GM12878 (cell line): ENCODE measurements at regions not wholly inside any gene's neighbourhood (a gene's known extent, or its start where the extent isn't known, plus 50 kb on each side); places are given as distances from the start of the nearest gene placed in this dataset.

Experiments
- EP300 ChIP-seq, 2 experiments: fragments of 150-350 bp in 1 of 2; IDR thresholded peaks; 2 replicates each; pipeline ENCODE4 v1.6.1; 2011 to 2012; ENCODE audit warnings: low read depth in 2 of 2, low read length in 2 of 2, borderline replicate concordance in 1 of 2, improper control_type of control experiment in 1 of 2, inconsistent platforms in 1 of 2; ENCODE audit not compliant: control insufficient read depth in 1 of 2
- HDAC2 ChIP-seq: fragments of 200-600 bp; sonication (generic); IDR thresholded peaks from 2 replicates; pipeline ENCODE4 v1.6.1; 2017
- IKZF1 ChIP-seq: fragments of 450-650 bp; conservative IDR thresholded peaks from 2 replicates; pipeline ENCODE4 v1.6.1; 2017; ENCODE audit warnings: antibody characterized with exemption, mild to moderate bottlenecking
- JUNB ChIP-seq: IDR thresholded peaks from 2 replicates; pipeline ENCODE4 v1.6.1; 2016; ENCODE audit warnings: antibody characterized with exemption, mild to moderate bottlenecking
- NRF1 ChIP-seq: conservative IDR thresholded peaks from 2 replicates; pipeline ENCODE4 v1.6.1; 2011; ENCODE audit warnings: mild to moderate bottlenecking, low read depth, low read length, improper control_type of control experiment
- RFX5 ChIP-seq: IDR thresholded peaks from 2 replicates; pipeline ENCODE4 v1.6.1; 2011; ENCODE audit warnings: low read depth, low read length, improper control_type of control experiment
- SP1 ChIP-seq: IDR thresholded peaks from one replicate; pipeline ENCODE4 v1.6.1; 2011; ENCODE audit warnings: low read depth, low read length
- SPI1 ChIP-seq: IDR thresholded peaks from 2 replicates; pipeline ENCODE4 v1.6.1; 2011; ENCODE audit warnings: low read depth, mild to moderate bottlenecking, low read length, moderate library complexity, borderline replicate concordance; ENCODE audit not compliant: insufficient read depth
- TCF12 ChIP-seq: IDR thresholded peaks from 2 replicates; pipeline ENCODE4 v1.6.1; 2011; ENCODE audit warnings: low read depth, mild to moderate bottlenecking, low read length
- YY1 ChIP-seq: IDR thresholded peaks from 2 replicates; pipeline ENCODE4 v1.6.1; 2011; ENCODE audit warnings: low read depth, mild to moderate bottlenecking, low read length
- ZNF622 ChIP-seq: fragments of 450-650 bp; IDR thresholded peaks from 2 replicates; pipeline ENCODE4 v1.6.1; 2017; ENCODE audit warnings: mild to moderate bottlenecking, inconsistent platforms
- TF ChIP-seq, protein P1 (sequence below): IDR thresholded peaks from 2 replicates; pipeline ENCODE4 v1.6.1; 2012; ENCODE audit warnings: improper control_type of control experiment, low read depth, low read length; ENCODE audit not compliant: insufficient replicate concordance
- TF ChIP-seq, protein P2 (sequence below): fragments of 450-650 bp; formaldehyde crosslinking; IDR thresholded peaks from 2 replicates; pipeline ENCODE4 v1.4.0; 2022; ENCODE audit warnings: mild to moderate bottlenecking, moderate library complexity
- TF ChIP-seq, protein P3 (sequence below): fragments of 450-650 bp; conservative IDR thresholded peaks from 2 replicates; pipeline ENCODE4 v1.6.1; 2017; ENCODE audit warnings: mild to moderate bottlenecking, moderate library complexity
- TF ChIP-seq, protein P4 (sequence below): IDR thresholded peaks from 2 replicates; pipeline ENCODE4 v1.6.1; 2011; ENCODE audit warnings: mild to moderate bottlenecking, low read depth, low read length, moderate library complexity; ENCODE audit not compliant: insufficient replicate concordance
- TF ChIP-seq, protein P5 (sequence below): fragments of 450-650 bp; IDR thresholded peaks from 2 replicates; pipeline ENCODE4 v1.6.1; 2017; ENCODE audit warnings: low read depth, mild to moderate bottlenecking, moderate library complexity

DNA sequence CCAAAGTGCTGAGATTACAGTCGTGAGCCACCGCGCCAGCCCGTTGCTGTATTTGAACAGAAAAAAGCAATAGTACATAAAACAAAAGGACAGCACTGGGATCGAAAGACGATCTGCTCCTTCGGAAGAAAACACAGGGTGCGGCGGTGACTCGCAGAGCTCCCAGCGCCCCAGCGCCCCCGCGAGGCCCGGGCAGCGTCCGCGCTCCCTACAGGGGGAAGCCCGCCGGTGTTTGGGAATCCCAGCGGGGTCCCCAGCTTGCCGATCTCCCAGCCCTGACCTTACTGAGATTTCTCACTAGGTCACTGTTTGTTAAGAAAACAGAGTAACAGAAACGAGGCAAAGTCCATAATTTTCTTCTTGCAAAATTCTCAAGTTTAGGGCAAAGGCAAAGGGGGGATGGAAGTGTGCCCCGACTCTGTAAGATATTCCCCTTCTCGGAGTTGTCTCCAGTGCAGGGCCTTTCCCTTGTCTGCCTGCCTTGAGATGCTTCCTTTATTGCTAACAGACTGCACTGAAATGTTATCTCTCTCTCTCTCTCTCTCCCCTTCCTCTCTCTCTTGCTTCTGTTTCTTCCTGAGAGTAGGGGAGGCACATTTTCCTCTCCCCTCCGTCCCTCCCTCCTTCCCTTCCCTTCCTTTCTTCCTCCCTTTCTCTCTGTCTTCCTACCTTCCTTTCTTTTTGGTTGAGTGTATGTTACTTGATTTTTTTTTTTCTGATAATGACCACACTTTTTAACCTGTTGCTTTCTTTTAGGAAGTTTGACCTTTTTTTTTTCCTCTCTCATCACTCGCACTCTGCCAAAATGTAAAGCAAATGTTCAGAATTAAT lies 91.9 kb downstream of the TMEM30B start (continued):
- TF ChIP-seq, protein P1, sequence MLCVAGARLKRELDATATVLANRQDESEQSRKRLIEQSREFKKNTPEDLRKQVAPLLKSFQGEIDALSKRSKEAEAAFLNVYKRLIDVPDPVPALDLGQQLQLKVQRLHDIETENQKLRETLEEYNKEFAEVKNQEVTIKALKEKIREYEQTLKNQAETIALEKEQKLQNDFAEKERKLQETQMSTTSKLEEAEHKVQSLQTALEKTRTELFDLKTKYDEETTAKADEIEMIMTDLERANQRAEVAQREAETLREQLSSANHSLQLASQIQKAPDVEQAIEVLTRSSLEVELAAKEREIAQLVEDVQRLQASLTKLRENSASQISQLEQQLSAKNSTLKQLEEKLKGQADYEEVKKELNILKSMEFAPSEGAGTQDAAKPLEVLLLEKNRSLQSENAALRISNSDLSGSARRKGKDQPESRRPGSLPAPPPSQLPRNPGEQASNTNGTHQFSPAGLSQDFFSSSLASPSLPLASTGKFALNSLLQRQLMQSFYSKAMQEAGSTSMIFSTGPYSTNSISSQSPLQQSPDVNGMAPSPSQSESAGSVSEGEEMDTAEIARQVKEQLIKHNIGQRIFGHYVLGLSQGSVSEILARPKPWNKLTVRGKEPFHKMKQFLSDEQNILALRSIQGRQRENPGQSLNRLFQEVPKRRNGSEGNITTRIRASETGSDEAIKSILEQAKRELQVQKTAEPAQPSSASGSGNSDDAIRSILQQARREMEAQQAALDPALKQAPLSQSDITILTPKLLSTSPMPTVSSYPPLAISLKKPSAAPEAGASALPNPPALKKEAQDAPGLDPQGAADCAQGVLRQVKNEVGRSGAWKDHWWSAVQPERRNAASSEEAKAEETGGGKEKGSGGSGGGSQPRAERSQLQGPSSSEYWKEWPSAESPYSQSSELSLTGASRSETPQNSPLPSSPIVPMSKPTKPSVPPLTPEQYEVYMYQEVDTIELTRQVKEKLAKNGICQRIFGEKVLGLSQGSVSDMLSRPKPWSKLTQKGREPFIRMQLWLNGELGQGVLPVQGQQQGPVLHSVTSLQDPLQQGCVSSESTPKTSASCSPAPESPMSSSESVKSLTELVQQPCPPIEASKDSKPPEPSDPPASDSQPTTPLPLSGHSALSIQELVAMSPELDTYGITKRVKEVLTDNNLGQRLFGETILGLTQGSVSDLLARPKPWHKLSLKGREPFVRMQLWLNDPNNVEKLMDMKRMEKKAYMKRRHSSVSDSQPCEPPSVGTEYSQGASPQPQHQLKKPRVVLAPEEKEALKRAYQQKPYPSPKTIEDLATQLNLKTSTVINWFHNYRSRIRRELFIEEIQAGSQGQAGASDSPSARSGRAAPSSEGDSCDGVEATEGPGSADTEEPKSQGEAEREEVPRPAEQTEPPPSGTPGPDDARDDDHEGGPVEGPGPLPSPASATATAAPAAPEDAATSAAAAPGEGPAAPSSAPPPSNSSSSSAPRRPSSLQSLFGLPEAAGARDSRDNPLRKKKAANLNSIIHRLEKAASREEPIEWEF: no peak
- TF ChIP-seq ZNF622 (no peak), EP300 (IDR thresholded peaks at IDR 0.05; ENCODE audit: borderline replicate concordance in 1 of 2, control insufficient read depth in 1 of 2, low read depth in 2 of 2, low read length in 2 of 2) (no peak), YY1 (no peak), RFX5 (no peak), HDAC2 (no peak), SPI1 (no peak), SP1 (no peak), TCF12 (no peak), IKZF1 (peak; percentile 62), JUNB (no peak), NRF1 (no peak)
- TF ChIP-seq, protein P2, sequence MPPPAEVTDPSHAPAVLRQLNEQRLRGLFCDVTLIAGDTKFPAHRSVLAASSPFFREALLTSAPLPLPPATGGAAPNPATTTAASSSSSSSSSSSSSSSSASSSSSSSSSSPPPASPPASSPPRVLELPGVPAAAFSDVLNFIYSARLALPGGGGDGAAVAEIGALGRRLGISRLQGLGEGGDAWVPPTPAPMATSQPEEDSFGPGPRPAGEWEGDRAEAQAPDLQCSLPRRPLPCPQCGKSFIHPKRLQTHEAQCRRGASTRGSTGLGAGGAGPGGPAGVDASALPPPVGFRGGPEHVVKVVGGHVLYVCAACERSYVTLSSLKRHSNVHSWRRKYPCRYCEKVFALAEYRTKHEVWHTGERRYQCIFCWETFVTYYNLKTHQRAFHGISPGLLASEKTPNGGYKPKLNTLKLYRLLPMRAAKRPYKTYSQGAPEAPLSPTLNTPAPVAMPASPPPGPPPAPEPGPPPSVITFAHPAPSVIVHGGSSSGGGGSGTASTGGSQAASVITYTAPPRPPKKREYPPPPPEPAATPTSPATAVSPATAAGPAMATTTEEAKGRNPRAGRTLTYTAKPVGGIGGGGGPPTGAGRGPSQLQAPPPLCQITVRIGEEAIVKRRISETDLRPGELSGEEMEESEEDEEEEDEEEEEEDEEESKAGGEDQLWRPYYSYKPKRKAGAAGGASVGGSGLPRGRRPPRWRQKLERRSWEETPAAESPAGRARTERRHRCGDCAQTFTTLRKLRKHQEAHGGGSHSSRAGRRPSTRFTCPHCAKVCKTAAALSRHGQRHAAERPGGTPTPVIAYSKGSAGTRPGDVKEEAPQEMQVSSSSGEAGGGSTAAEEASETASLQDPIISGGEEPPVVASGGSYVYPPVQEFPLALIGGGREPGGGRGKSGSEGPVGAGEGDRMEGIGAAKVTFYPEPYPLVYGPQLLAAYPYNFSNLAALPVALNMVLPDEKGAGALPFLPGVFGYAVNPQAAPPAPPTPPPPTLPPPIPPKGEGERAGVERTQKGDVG: no peak
- TF ChIP-seq, protein P3, sequence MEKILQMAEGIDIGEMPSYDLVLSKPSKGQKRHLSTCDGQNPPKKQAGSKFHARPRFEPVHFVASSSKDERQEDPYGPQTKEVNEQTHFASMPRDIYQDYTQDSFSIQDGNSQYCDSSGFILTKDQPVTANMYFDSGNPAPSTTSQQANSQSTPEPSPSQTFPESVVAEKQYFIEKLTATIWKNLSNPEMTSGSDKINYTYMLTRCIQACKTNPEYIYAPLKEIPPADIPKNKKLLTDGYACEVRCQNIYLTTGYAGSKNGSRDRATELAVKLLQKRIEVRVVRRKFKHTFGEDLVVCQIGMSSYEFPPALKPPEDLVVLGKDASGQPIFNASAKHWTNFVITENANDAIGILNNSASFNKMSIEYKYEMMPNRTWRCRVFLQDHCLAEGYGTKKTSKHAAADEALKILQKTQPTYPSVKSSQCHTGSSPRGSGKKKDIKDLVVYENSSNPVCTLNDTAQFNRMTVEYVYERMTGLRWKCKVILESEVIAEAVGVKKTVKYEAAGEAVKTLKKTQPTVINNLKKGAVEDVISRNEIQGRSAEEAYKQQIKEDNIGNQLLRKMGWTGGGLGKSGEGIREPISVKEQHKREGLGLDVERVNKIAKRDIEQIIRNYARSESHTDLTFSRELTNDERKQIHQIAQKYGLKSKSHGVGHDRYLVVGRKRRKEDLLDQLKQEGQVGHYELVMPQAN: no peak
- TF ChIP-seq, protein P4, sequence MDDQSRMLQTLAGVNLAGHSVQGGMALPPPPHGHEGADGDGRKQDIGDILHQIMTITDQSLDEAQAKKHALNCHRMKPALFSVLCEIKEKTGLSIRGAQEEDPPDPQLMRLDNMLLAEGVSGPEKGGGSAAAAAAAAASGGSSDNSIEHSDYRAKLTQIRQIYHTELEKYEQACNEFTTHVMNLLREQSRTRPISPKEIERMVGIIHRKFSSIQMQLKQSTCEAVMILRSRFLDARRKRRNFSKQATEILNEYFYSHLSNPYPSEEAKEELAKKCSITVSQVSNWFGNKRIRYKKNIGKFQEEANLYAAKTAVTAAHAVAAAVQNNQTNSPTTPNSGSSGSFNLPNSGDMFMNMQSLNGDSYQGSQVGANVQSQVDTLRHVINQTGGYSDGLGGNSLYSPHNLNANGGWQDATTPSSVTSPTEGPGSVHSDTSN: no peak
- TF ChIP-seq, protein P5, sequence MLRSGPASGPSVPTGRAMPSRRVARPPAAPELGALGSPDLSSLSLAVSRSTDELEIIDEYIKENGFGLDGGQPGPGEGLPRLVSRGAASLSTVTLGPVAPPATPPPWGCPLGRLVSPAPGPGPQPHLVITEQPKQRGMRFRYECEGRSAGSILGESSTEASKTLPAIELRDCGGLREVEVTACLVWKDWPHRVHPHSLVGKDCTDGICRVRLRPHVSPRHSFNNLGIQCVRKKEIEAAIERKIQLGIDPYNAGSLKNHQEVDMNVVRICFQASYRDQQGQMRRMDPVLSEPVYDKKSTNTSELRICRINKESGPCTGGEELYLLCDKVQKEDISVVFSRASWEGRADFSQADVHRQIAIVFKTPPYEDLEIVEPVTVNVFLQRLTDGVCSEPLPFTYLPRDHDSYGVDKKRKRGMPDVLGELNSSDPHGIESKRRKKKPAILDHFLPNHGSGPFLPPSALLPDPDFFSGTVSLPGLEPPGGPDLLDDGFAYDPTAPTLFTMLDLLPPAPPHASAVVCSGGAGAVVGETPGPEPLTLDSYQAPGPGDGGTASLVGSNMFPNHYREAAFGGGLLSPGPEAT: peak; percentile 29; the same call in 1 of the 2 replicates
